Activated T-cell treated with anti-CD3 and anti-CD28 coated beads, Interleukin-2, amount 50 U/mL, for 72 hours (primary cell): ENCODE measurements at regions not wholly inside any gene's neighbourhood (a gene's known extent, or its start where the extent isn't known, plus 50 kb on each side); places are given as distances from the start of the nearest gene placed in this dataset.

Experiments used
- ATAC-seq, 2 donors: fragments of 150-1000 bp; cut with Tn5 transposase; replicated peaks in 1 of 2; 2 replicates each; pipeline ENCODE4 v1.10.0; 2021; ENCODE audit warnings: moderate library complexity in 2 of 2, mild to moderate bottlenecking in 1 of 2
- DNase-seq, 2 donors: peaks; one replicate each; pipeline ENCODE4 v3.0.0; 2021 to 2022; ENCODE audit warnings: mixed read lengths in 1 of 2
- H3K27ac Mint-ChIP-seq: one replicate; pipeline ENCODE4 v1.8.0; 2022; ENCODE audit warnings: mild to moderate bottlenecking, moderate library complexity, mixed read lengths
- H3K27me3 Mint-ChIP-seq: one replicate; pipeline ENCODE4 v1.8.0; 2022; ENCODE audit warnings: low read depth, mixed read lengths
- H3K36me3 Mint-ChIP-seq, 2 donors: one replicate each; pipeline ENCODE4 v1.8.0; 2022; ENCODE audit warnings: mixed read lengths in 2 of 2, mild to moderate bottlenecking in 1 of 2; ENCODE audit not compliant: insufficient read depth in 2 of 2
- H3K4me1 Mint-ChIP-seq: one replicate; pipeline ENCODE4 v1.8.0; 2022; ENCODE audit warnings: low read depth, mixed read lengths
- H3K4me3 Mint-ChIP-seq, 2 donors: one replicate each; pipeline ENCODE4 v1.8.0; 2022; ENCODE audit warnings: mild to moderate bottlenecking in 2 of 2, mixed read lengths in 2 of 2, moderate library complexity in 2 of 2
- H3K9me3 Mint-ChIP-seq, 2 donors: one replicate each; pipeline ENCODE4 v1.8.0; 2022; ENCODE audit warnings: mixed read lengths in 2 of 2

GRCh38 chr7:121810831-121811672 lies 61.9 kb upstream of the PTPRZ1 start:
- no peaks in the 10 kb centered on the region for H3K27me3 Mint-ChIP-seq
- H3K36me3 Mint-ChIP-seq: no peaks in the 10 kb centered on the region
- H3K4me1 Mint-ChIP-seq: no peaks in the 10 kb centered on the region
- no peak overlapping the region for H3K4me3 Mint-ChIP-seq
- ATAC-seq: no peak
- H3K27ac Mint-ChIP-seq: no peak overlapping the region
- no peak for DNase-seq
- H3K9me3 Mint-ChIP-seq: peaks cover 6 to 13% of the 10 kb centered on the region in 2 donors

- H3K27me3 Mint-ChIP-seq: no peaks in the 10 kb centered on the region
- no peak overlapping the region for H3K4me3 Mint-ChIP-seq
- H3K36me3 Mint-ChIP-seq: no peaks in the 10 kb centered on the region
- no peak overlapping the region for H3K27ac Mint-ChIP-seq
- ATAC-seq (no peak), DNase-seq (no peak)
- H3K4me1 Mint-ChIP-seq: no peaks in the 10 kb centered on the region
- peaks cover 4 to 10% of the 10 kb centered on the region in 2 donors for H3K9me3 Mint-ChIP-seq
Measured at GRCh38 chr7:121807078-121807477, 65.9 kb upstream of the PTPRZ1 start.

- H3K9me3 Mint-ChIP-seq: peaks cover 4 to 6% of the 10 kb centered on the region in 2 donors
- H3K27ac Mint-ChIP-seq: no peak overlapping the region
- no peaks in the 10 kb centered on the region for H3K36me3 Mint-ChIP-seq
- no peaks in the 10 kb centered on the region for H3K27me3 Mint-ChIP-seq
- ATAC-seq: no peak
- no peak for DNase-seq
- H3K4me1 Mint-ChIP-seq: no peaks in the 10 kb centered on the region
- H3K4me3 Mint-ChIP-seq: no peak overlapping the region
Measured at GRCh38 chr7:121803039-121803438, 69.9 kb upstream of the PTPRZ1 start.

- Mint-ChIP-seq H3K9me3 (no peaks in the 10 kb centered on the region), H3K4me1 (no peaks in the 10 kb centered on the region), H3K4me3 (no peak overlapping the region), H3K36me3 (no peaks in the 10 kb centered on the region), H3K27me3 (no peaks in the 10 kb centered on the region), H3K27ac (no peak overlapping the region)
- ATAC-seq (no peak), DNase-seq (no peak)
Measured at GRCh38 chr7:121800916-121801675, 71.9 kb upstream of the PTPRZ1 start.

- no peaks in the 10 kb centered on the region for H3K4me1 Mint-ChIP-seq
- H3K27ac Mint-ChIP-seq: no peak overlapping the region
- H3K27me3 Mint-ChIP-seq: no peaks in the 10 kb centered on the region
- no peaks in the 10 kb centered on the region for H3K9me3 Mint-ChIP-seq
- H3K4me3 Mint-ChIP-seq: no peak overlapping the region
- DNase-seq: no peak
- no peaks in the 10 kb centered on the region for H3K36me3 Mint-ChIP-seq
- no peak for ATAC-seq
Measured at GRCh38 chr7:121798896-121799295, 74.1 kb upstream of the PTPRZ1 start.

GRCh38 chr7:121798453-121798840 lies 74.5 kb upstream of the PTPRZ1 start:
- ATAC-seq (no peak), DNase-seq (no peak)
- Mint-ChIP-seq H3K27ac (no peak overlapping the region), H3K27me3 (no peaks in the 10 kb centered on the region), H3K4me1 (no peaks in the 10 kb centered on the region), H3K4me3 (no peak overlapping the region), H3K9me3 (no peaks in the 10 kb centered on the region), H3K36me3 (no peaks in the 10 kb centered on the region)

- no peaks in the 10 kb centered on the region for H3K9me3 Mint-ChIP-seq
Measured at GRCh38 chr7:121797657-121798452, 75.1 kb upstream of the PTPRZ1 start.

GRCh38 chr7:121796936-121797656 lies 75.9 kb upstream of the PTPRZ1 start:
- H3K9me3 Mint-ChIP-seq: no peaks in the 10 kb centered on the region
- no peaks in the 10 kb centered on the region for H3K36me3 Mint-ChIP-seq
- no peaks in the 10 kb centered on the region for H3K27me3 Mint-ChIP-seq
- no peak for ATAC-seq
- H3K27ac Mint-ChIP-seq: no peak overlapping the region
- no peak overlapping the region for H3K4me3 Mint-ChIP-seq
- no peak for DNase-seq
- no peaks in the 10 kb centered on the region for H3K4me1 Mint-ChIP-seq

More at GRCh38 chr7:121797657-121798452, 75.1 kb upstream of the PTPRZ1 start:
- H3K27ac Mint-ChIP-seq: no peak overlapping the region
- H3K4me1 Mint-ChIP-seq: no peaks in the 10 kb centered on the region
- no peaks in the 10 kb centered on the region for H3K36me3 Mint-ChIP-seq
- H3K4me3 Mint-ChIP-seq: no peak overlapping the region
- DNase-seq (no peak), ATAC-seq (no peak)
- H3K27me3 Mint-ChIP-seq: no peaks in the 10 kb centered on the region

GRCh38 chr7:121796381-121796780 lies 76.6 kb upstream of the PTPRZ1 start:
- Mint-ChIP-seq H3K4me3 (no peak overlapping the region), H3K9me3 (no peaks in the 10 kb centered on the region), H3K27ac (no peak overlapping the region), H3K27me3 (no peaks in the 10 kb centered on the region), H3K4me1 (no peaks in the 10 kb centered on the region), H3K36me3 (no peaks in the 10 kb centered on the region)
- DNase-seq (no peak), ATAC-seq (no peak)

- Mint-ChIP-seq H3K36me3 (no peaks in the 10 kb centered on the region), H3K4me1 (no peaks in the 10 kb centered on the region)
Measured at GRCh38 chr7:121795736-121796135, 77.2 kb upstream of the PTPRZ1 start.

GRCh38 chr7:121793716-121794115 lies 79.2 kb upstream of the PTPRZ1 start:
- ATAC-seq: no peak

More at GRCh38 chr7:121795736-121796135, 77.2 kb upstream of the PTPRZ1 start:
- no peak for ATAC-seq
- Mint-ChIP-seq H3K4me3 (no peak overlapping the region), H3K27ac (no peak overlapping the region), H3K27me3 (no peaks in the 10 kb centered on the region), H3K9me3 (no peaks in the 10 kb centered on the region)
- no peak for DNase-seq

GRCh38 chr7:121777672-121778071 lies 95.3 kb upstream of the PTPRZ1 start:
- H3K27me3 Mint-ChIP-seq: no peaks in the 10 kb centered on the region
- H3K36me3 Mint-ChIP-seq: no peaks in the 10 kb centered on the region
- DNase-seq (no peak), ATAC-seq (no peak)
- no peak overlapping the region for H3K4me3 Mint-ChIP-seq
- no peaks in the 10 kb centered on the region for H3K4me1 Mint-ChIP-seq
- peaks cover 0 to 6% of the 10 kb centered on the region in 2 donors for H3K9me3 Mint-ChIP-seq
- H3K27ac Mint-ChIP-seq: no peak overlapping the region

More at GRCh38 chr7:121793716-121794115, 79.2 kb upstream of the PTPRZ1 start:
- H3K4me3 Mint-ChIP-seq: no peak overlapping the region
- H3K36me3 Mint-ChIP-seq: no peaks in the 10 kb centered on the region
- no peaks in the 10 kb centered on the region for H3K27me3 Mint-ChIP-seq
- no peaks in the 10 kb centered on the region for H3K9me3 Mint-ChIP-seq
- no peak overlapping the region for H3K27ac Mint-ChIP-seq
- no peaks in the 10 kb centered on the region for H3K4me1 Mint-ChIP-seq
- DNase-seq: no peak
